Subcutaneous abdominal adipose tissue (tissue), 5 donors: ENCODE measurements at regions not wholly inside any gene's neighbourhood (a gene's known extent, or its start where the extent isn't known, plus 50 kb on each side); places are given as distances from the start of the nearest gene placed in this dataset.

Experiments used
- H3K27ac ChIP-seq: one replicate; pipeline ENCODE4 v1.7.0; 2013; ENCODE audit warnings: low read depth, mild to moderate bottlenecking, inconsistent platforms, low read length, moderate library complexity
- H3K27me3 ChIP-seq, 5 donors: one replicate each; pipeline ENCODE4 v1.7.0; 2013; ENCODE audit warnings: low read length in 5 of 5, inconsistent platforms in 1 of 5; ENCODE audit not compliant: control insufficient read depth in 5 of 5, insufficient read depth in 4 of 5
- H3K36me3 ChIP-seq, 5 donors: one replicate each; pipeline ENCODE4 v1.7.0; 2013; ENCODE audit warnings: low read length in 5 of 5; ENCODE audit not compliant: control insufficient read depth in 5 of 5, insufficient read depth in 5 of 5
- H3K4me1 ChIP-seq, 5 donors: one replicate each; pipeline ENCODE4 v1.7.0; 2013; ENCODE audit warnings: low read length in 5 of 5, mild to moderate bottlenecking in 3 of 5, moderate library complexity in 1 of 5; ENCODE audit not compliant: control insufficient read depth in 5 of 5, insufficient read depth in 5 of 5
- H3K4me3 ChIP-seq, 5 donors: one replicate each; pipeline ENCODE4 v1.7.0; 2013; ENCODE audit warnings: low read length in 5 of 5, low read depth in 1 of 5
- H3K9ac ChIP-seq, 5 donors: one replicate each; pipeline ENCODE4 v1.7.0; 2013; ENCODE audit warnings: low read length in 5 of 5, mild to moderate bottlenecking in 4 of 5, moderate library complexity in 3 of 5
- H3K9me3 ChIP-seq, 5 donors: one replicate each; pipeline ENCODE4 v1.7.0; 2013; ENCODE audit warnings: low read length in 5 of 5; ENCODE audit not compliant: control insufficient read depth in 5 of 5
- donor health status: healthy.
- donor health status: healthy.
- donor health status: healthy.
- donor health status: healthy.
- donor health status: healthy.

GRCh38 chr2:194232600-194232999 lies 1424.4 kb upstream of the SLC39A10 start:
- Histone ChIP-seq H3K9ac (no peak overlapping the region), H3K4me3 (no peak overlapping the region), H3K27ac (no peak overlapping the region), H3K36me3 (no peaks in the 10 kb centered on the region), H3K4me1 (no peaks in the 10 kb centered on the region), H3K27me3 (no peaks in the 10 kb centered on the region), H3K9me3 (no peaks in the 10 kb centered on the region)

- Histone ChIP-seq H3K4me3 (no peak overlapping the region), H3K9me3 (no peaks in the 10 kb centered on the region), H3K36me3 (no peaks in the 10 kb centered on the region), H3K27ac (no peak overlapping the region), H3K4me1 (no peaks in the 10 kb centered on the region), H3K9ac (no peak overlapping the region), H3K27me3 (no peaks in the 10 kb centered on the region)
Measured at GRCh38 chr2:194223218-194223617, 1433.8 kb upstream of the SLC39A10 start.

GRCh38 chr2:194214192-194214591 lies 1442.8 kb upstream of the SLC39A10 start:
- Histone ChIP-seq H3K36me3 (no peaks in the 10 kb centered on the region), H3K27me3 (no peaks in the 10 kb centered on the region), H3K4me1 (peaks cover 0 to 37% (median 3%) of the 10 kb centered on the region in 5 donors), H3K27ac (peak overlapping the region; percentile 19), H3K9ac (no peak overlapping the region), H3K4me3 (no peak overlapping the region), H3K9me3 (no peaks in the 10 kb centered on the region)

- Histone ChIP-seq H3K27me3 (no peaks in the 10 kb centered on the region), H3K9ac (no peak overlapping the region), H3K4me1 (peaks cover 0 to 13% (median 3%) of the 10 kb centered on the region in 5 donors), H3K4me3 (no peak overlapping the region), H3K9me3 (peaks cover 0 to 13% (median 4%) of the 10 kb centered on the region in 5 donors), H3K27ac (no peak overlapping the region), H3K36me3 (no peaks in the 10 kb centered on the region)
Measured at GRCh38 chr2:194205568-194206227, 1451.3 kb upstream of the SLC39A10 start.

GRCh38 chr2:194203898-194204297 lies 1453.1 kb upstream of the SLC39A10 start:
- no peak overlapping the region for H3K9ac ChIP-seq
- no peaks in the 10 kb centered on the region for H3K27me3 ChIP-seq
- peaks cover 0 to 13% (median 4%) of the 10 kb centered on the region in 5 donors for H3K9me3 ChIP-seq
- H3K36me3 ChIP-seq: no peaks in the 10 kb centered on the region
- no peak overlapping the region for H3K27ac ChIP-seq
- no peak overlapping the region for H3K4me3 ChIP-seq
- peaks cover 0 to 10% (median 0%) of the 10 kb centered on the region in 5 donors for H3K4me1 ChIP-seq

GRCh38 chr2:194182888-194183287 lies 1474.1 kb upstream of the SLC39A10 start:
- no peaks in the 10 kb centered on the region for H3K4me1 ChIP-seq
- no peak overlapping the region for H3K4me3 ChIP-seq
- no peak overlapping the region for H3K9ac ChIP-seq
- no peak overlapping the region for H3K27ac ChIP-seq
- no peaks in the 10 kb centered on the region for H3K27me3 ChIP-seq
- no peaks in the 10 kb centered on the region for H3K36me3 ChIP-seq
- H3K9me3 ChIP-seq: no peaks in the 10 kb centered on the region

- no peaks in the 10 kb centered on the region for H3K27me3 ChIP-seq
- no peak overlapping the region for H3K9ac ChIP-seq
- H3K27ac ChIP-seq: no peak overlapping the region
Measured at GRCh38 chr2:194176134-194176533, 1480.9 kb upstream of the SLC39A10 start.

GRCh38 chr2:194166818-194167217 lies 1490.2 kb upstream of the SLC39A10 start:
- Histone ChIP-seq H3K36me3 (no peaks in the 10 kb centered on the region), H3K27me3 (no peaks in the 10 kb centered on the region), H3K4me3 (no peak overlapping the region), H3K9me3 (no peaks in the 10 kb centered on the region), H3K4me1 (no peaks in the 10 kb centered on the region), H3K9ac (no peak overlapping the region), H3K27ac (no peak overlapping the region)

More at GRCh38 chr2:194176134-194176533, 1480.9 kb upstream of the SLC39A10 start:
- Histone ChIP-seq H3K9me3 (peaks cover 0 to 7% (median 0%) of the 10 kb centered on the region in 5 donors), H3K36me3 (no peaks in the 10 kb centered on the region), H3K4me3 (no peak overlapping the region), H3K4me1 (no peaks in the 10 kb centered on the region)

GRCh38 chr2:194155431-194155830 lies 1501.6 kb upstream of the SLC39A10 start:
- Histone ChIP-seq H3K36me3 (no peaks in the 10 kb centered on the region), H3K4me3 (no peak overlapping the region), H3K4me1 (no peaks in the 10 kb centered on the region), H3K9ac (no peak overlapping the region), H3K27me3 (no peaks in the 10 kb centered on the region), H3K9me3 (peaks cover 0 to 17% (median 10%) of the 10 kb centered on the region in 5 donors), H3K27ac (no peak overlapping the region)

GRCh38 chr2:194151231-194151630 lies 1505.8 kb upstream of the SLC39A10 start:
- peaks cover 0 to 2% (median 0%) of the 10 kb centered on the region in 5 donors for H3K9me3 ChIP-seq
- no peaks in the 10 kb centered on the region for H3K27me3 ChIP-seq
- H3K9ac ChIP-seq: no peak overlapping the region
- H3K4me3 ChIP-seq: no peak overlapping the region
- no peaks in the 10 kb centered on the region for H3K36me3 ChIP-seq
- no peak overlapping the region for H3K27ac ChIP-seq
- H3K4me1 ChIP-seq: no peaks in the 10 kb centered on the region
